HG02981 (cell line): ENCODE measurements at regions not wholly inside any gene's neighbourhood (a gene's known extent, or its start where the extent isn't known, plus 50 kb on each side); places are given as distances from the start of the nearest gene placed in this dataset.

Experiments
- ATAC-seq: cut with Tn5 transposase; IDR thresholded peaks from one replicate; pipeline ENCODE4 v1.9.1; 2021; ENCODE audit warnings: mild to moderate bottlenecking, moderate library complexity; ENCODE audit not compliant: unreplicated experiment

- ATAC-seq, result no peak
Measured at GRCh38 chr11:45523760-45524159, 141.7 kb downstream of the CHST1 start.

- no peak for ATAC-seq
Measured at GRCh38 chr11:45518833-45519535, 146.4 kb downstream of the CHST1 start.

GRCh38 chr11:45518141-45518832 is 147.1 kb downstream of the CHST1 start:
- ATAC-seq, result no peak

- ATAC-seq, result no peak
Measured at GRCh38 chr11:45517171-45517770, 148.2 kb downstream of the CHST1 start.

GRCh38 chr11:45513821-45514340 is 151.5 kb downstream of the CHST1 start:
- no peak for ATAC-seq

- ATAC-seq, result no peak
Measured at GRCh38 chr11:45512471-45513148, 152.8 kb downstream of the CHST1 start.

GRCh38 chr11:45511566-45511965 is 153.9 kb downstream of the CHST1 start:
- no peak for ATAC-seq

- ATAC-seq, result no peak
Measured at GRCh38 chr11:45507916-45508315, 157.5 kb downstream of the CHST1 start.

- no peak for ATAC-seq
Measured at GRCh38 chr11:45503311-45503710, 162.1 kb downstream of the CHST1 start.

GRCh38 chr11:45502226-45502545 is 163.2 kb downstream of the CHST1 start:
- ATAC-seq, result no peak

GRCh38 chr11:45501392-45502225 is 163.8 kb downstream of the CHST1 start:
- no peak for ATAC-seq

GRCh38 chr11:45500451-45500850 is 165.0 kb downstream of the CHST1 start:
- no peak for ATAC-seq

GRCh38 chr11:45494738-45495137 is 170.7 kb downstream of the CHST1 start:
- no peak for ATAC-seq

- no peak for ATAC-seq
Measured at GRCh38 chr11:45489281-45489905, 176.0 kb downstream of the CHST1 start.

- no peak for ATAC-seq
Measured at GRCh38 chr11:45486461-45486860, 179.0 kb downstream of the CHST1 start.

GRCh38 chr11:45485070-45485707 is 180.2 kb downstream of the CHST1 start:
- ATAC-seq, result no peak

GRCh38 chr11:45484326-45484883 is 181.0 kb downstream of the CHST1 start:
- no peak for ATAC-seq

- no peak for ATAC-seq
Measured at GRCh38 chr11:45483416-45483815, 182.0 kb downstream of the CHST1 start.

- no peak for ATAC-seq
Measured at GRCh38 chr11:45482331-45482730, 183.1 kb downstream of the CHST1 start.
